ENCODE measurements at regions not wholly inside any gene's neighbourhood (a gene's known extent, or its start where the extent isn't known, plus 50 kb on each side); places are given as distances from the start of the nearest gene placed in this dataset.

DNA sequence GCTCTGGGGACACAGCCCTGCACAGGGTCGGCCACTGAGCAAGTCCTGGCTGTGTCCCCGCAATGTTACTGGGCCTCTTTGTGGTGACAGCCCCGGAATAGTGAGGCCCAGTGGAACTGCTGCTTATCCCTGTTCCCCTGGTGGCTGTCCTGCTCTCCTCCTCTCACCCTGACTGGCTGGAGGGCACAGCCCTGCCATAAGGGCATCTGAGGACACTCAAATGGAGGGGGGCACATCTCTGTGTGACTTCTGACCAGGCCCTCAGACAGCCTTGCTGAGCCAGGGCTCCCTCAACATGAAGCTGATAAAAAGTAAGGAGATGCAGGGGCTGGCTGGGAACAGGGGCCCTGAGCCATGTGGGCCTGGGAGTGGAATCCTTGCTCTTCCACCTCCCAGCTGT lies 127.4 kb upstream of the ATP2B2 start:
- 94% methylated on average over 3 of the region's 3 CpGs for WGBS
- no peak for TF ChIP-seq POLR2AphosphoS5 (IDR thresholded peaks at IDR 0.05)
- no peak for TF ChIP-seq CTCF (IDR thresholded peaks at IDR 0.05)
- TF ChIP-seq POLR2A (IDR thresholded peaks at IDR 0.05): no peak
- H3K27me3 ChIP-seq (replicated peaks; ENCODE audit: insufficient read depth): peaks cover 2% of the 10 kb centered on the region
- H3K4me1 ChIP-seq (replicated peaks): no peaks in the 10 kb centered on the region
- intact Hi-C loops (cut with DNase I): no loop called here
- H3K4me3 ChIP-seq: no peak overlapping the region
- DNase-seq (ENCODE audit: low spot score): no peak
- no peaks in the 10 kb centered on the region for H3K36me3 ChIP-seq
- no peak overlapping the region for H3K27ac ChIP-seq
- no peaks in the 10 kb centered on the region for H3K9me3 ChIP-seq

- intact Hi-C loops (cut with DNase I): no loop called here
- H3K4me1 ChIP-seq (replicated peaks): no peaks in the 10 kb centered on the region
- H3K9me3 ChIP-seq: no peaks in the 10 kb centered on the region
- no peak for TF ChIP-seq CTCF (IDR thresholded peaks at IDR 0.05)
- TF ChIP-seq POLR2A (IDR thresholded peaks at IDR 0.05): no peak
- TF ChIP-seq POLR2AphosphoS5 (IDR thresholded peaks at IDR 0.05): no peak
- H3K36me3 ChIP-seq: no peaks in the 10 kb centered on the region
- no peak overlapping the region for H3K4me3 ChIP-seq
- no peak overlapping the region for H3K27ac ChIP-seq
- H3K27me3 ChIP-seq (replicated peaks; ENCODE audit: insufficient read depth): no peaks in the 10 kb centered on the region
- 88% methylated on average over 7 of the region's 7 CpGs for WGBS
- no peak for DNase-seq (ENCODE audit: low spot score)
Observed at GRCh38 chr3:10635446-10636076, 130.2 kb upstream of the ATP2B2 start.

GRCh38 chr3:10637342-10637741 lies 132.0 kb upstream of the ATP2B2 start:
- Histone ChIP-seq H3K4me3 (no peak overlapping the region), H3K27me3 (replicated peaks; ENCODE audit: insufficient read depth) (no peaks in the 10 kb centered on the region), H3K9me3 (no peaks in the 10 kb centered on the region), H3K27ac (no peak overlapping the region), H3K4me1 (replicated peaks) (no peaks in the 10 kb centered on the region), H3K36me3 (no peaks in the 10 kb centered on the region)
- intact Hi-C loops (cut with DNase I): no loop called here
- DNase-seq (ENCODE audit: low spot score): no peak
- TF ChIP-seq POLR2A (IDR thresholded peaks at IDR 0.05) (no peak), CTCF (IDR thresholded peaks at IDR 0.05) (no peak), POLR2AphosphoS5 (IDR thresholded peaks at IDR 0.05) (no peak)

- Histone ChIP-seq H3K27me3 (replicated peaks; ENCODE audit: insufficient read depth) (no peaks in the 10 kb centered on the region), H3K36me3 (no peaks in the 10 kb centered on the region), H3K4me1 (replicated peaks) (no peaks in the 10 kb centered on the region), H3K4me3 (no peak overlapping the region), H3K9me3 (no peaks in the 10 kb centered on the region), H3K27ac (no peak overlapping the region)
- DNase-seq (ENCODE audit: low spot score): no peak
- intact Hi-C loops (cut with DNase I): no loop called here
- no peak for TF ChIP-seq CTCF (IDR thresholded peaks at IDR 0.05)
- TF ChIP-seq POLR2AphosphoS5 (IDR thresholded peaks at IDR 0.05): no peak
- no peak for TF ChIP-seq POLR2A (IDR thresholded peaks at IDR 0.05)
Observed at GRCh38 chr3:10638466-10638865, 133.1 kb upstream of the ATP2B2 start.

DNA sequence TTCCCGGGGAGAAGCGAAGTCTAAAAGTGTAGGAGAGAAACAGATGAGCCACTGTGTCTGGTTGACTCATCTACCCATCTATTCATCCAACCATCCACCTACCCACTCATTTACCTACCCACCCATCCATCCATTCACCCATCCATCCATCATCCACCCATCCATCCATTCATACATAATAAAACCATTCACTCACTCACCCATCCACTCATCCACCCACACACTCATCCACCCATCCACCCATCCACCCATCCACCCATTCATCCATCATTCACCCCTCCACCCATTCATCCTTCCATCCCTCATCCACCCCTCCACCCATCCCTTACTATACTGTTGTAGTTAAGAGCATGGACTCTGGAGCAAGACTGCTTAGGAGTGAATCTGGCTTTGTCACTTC lies 136.4 kb upstream of the ATP2B2 start:
- intact Hi-C loops (cut with DNase I): no loop called here
- WGBS: 93% methylated on average over 2 of the region's 2 CpGs
- H3K4me1 ChIP-seq (replicated peaks): no peaks in the 10 kb centered on the region

More for the DNA sequence above, 136.4 kb upstream of the ATP2B2 start:
- no peaks in the 10 kb centered on the region for H3K9me3 ChIP-seq
- no peaks in the 10 kb centered on the region for H3K27me3 ChIP-seq (replicated peaks; ENCODE audit: insufficient read depth)
- TF ChIP-seq POLR2A (IDR thresholded peaks at IDR 0.05): no peak
- TF ChIP-seq POLR2AphosphoS5 (IDR thresholded peaks at IDR 0.05): no peak
- TF ChIP-seq CTCF (IDR thresholded peaks at IDR 0.05): no peak
- H3K4me3 ChIP-seq: no peak overlapping the region
- no peak overlapping the region for H3K27ac ChIP-seq
- DNase-seq (ENCODE audit: low spot score): no peak
- no peaks in the 10 kb centered on the region for H3K36me3 ChIP-seq

Data from prostate gland (tissue), 2 donors.